ENCODE measurements at regions not wholly inside any gene's neighbourhood (a gene's known extent, or its start where the extent isn't known, plus 50 kb on each side); places are given as distances from the start of the nearest gene placed in this dataset.

GRCh38 chr10:108141064-108141463 lies 976.6 kb upstream of the SORCS1 start:
- DNase-seq: no peak

GRCh38 chr10:108132303-108132702 lies 967.8 kb upstream of the SORCS1 start:
- no peak for DNase-seq

GRCh38 chr10:108130575-108130974 lies 966.1 kb upstream of the SORCS1 start:
- DNase-seq: no peak

GRCh38 chr10:108112218-108112617 lies 947.7 kb upstream of the SORCS1 start:
- no peak for DNase-seq

GRCh38 chr10:108104551-108105156 lies 940.1 kb upstream of the SORCS1 start:
- DNase-seq: no peak

- DNase-seq: no peak
Measured at GRCh38 chr10:108097258-108097657, 932.8 kb upstream of the SORCS1 start.

- DNase-seq: no peak
Measured at GRCh38 chr10:108095932-108096925, 931.7 kb upstream of the SORCS1 start.

- no peak for DNase-seq
Measured at GRCh38 chr10:108090476-108091215, 926.1 kb upstream of the SORCS1 start.

- DNase-seq: no peak
Measured at GRCh38 chr10:108086502-108086901, 922.0 kb upstream of the SORCS1 start.

- DNase-seq: no peak
Measured at GRCh38 chr10:108082596-108082995, 918.1 kb upstream of the SORCS1 start.

- no peak for DNase-seq
Measured at GRCh38 chr10:108078263-108078662, 913.8 kb upstream of the SORCS1 start.

- no peak for DNase-seq
Measured at GRCh38 chr10:108072466-108072865, 908.0 kb upstream of the SORCS1 start.

- DNase-seq: no peak
Measured at GRCh38 chr10:108070789-108071188, 906.3 kb upstream of the SORCS1 start.

GRCh38 chr10:108069096-108069495 lies 904.6 kb upstream of the SORCS1 start:
- DNase-seq: no peak

GRCh38 chr10:108064746-108065260 lies 900.3 kb upstream of the SORCS1 start:
- no peak for DNase-seq

GRCh38 chr10:108060246-108060645 lies 895.7 kb upstream of the SORCS1 start:
- DNase-seq: no peak

GRCh38 chr10:108055506-108055905 lies 891.0 kb upstream of the SORCS1 start:
- no peak for DNase-seq

GRCh38 chr10:108052981-108053380 lies 888.5 kb upstream of the SORCS1 start:
- DNase-seq: no peak

- no peak for DNase-seq
Measured at GRCh38 chr10:108051218-108051617, 886.7 kb upstream of the SORCS1 start.

GRCh38 chr10:108050626-108051025 lies 886.1 kb upstream of the SORCS1 start:
- DNase-seq: no peak

- DNase-seq: no peak
Measured at GRCh38 chr10:108049668-108050067, 885.2 kb upstream of the SORCS1 start.

GRCh38 chr10:108048898-108049297 lies 884.4 kb upstream of the SORCS1 start:
- DNase-seq: no peak

Measured in right hindlimb (tissue), 1 donor.